ENCODE measurements at regions not wholly inside any gene's neighbourhood (a gene's known extent, or its start where the extent isn't known, plus 50 kb on each side); places are given as distances from the start of the nearest gene placed in this dataset.

DNA sequence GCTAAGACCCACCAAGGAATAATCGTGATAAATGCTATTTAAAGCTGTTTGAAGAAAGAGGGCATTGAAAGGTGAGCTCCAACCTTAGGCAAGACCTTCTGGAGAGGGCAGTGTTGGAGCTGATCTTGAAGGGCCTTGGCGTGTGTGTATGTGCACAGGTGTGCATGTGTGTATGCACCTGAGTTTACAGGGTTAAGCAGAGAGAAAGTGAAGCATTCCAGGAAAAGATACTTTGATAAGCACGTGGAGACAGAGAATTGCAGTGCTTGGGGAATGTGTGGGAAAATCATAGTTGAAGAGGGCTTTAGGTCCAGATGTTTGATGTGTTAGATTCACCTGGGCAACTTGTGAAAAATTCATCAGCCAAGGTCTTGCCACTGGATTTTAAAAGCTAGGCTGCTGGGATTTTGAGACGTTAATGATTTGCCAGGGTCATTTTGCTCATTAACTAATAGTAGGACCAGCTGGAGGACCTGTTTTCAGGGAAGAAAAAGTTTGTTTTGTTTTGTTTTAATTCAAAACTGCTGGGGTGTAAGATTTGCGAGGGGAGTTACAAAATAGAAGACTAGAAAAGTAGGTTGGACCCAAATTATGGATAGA lies 78.3 kb upstream of the ANKRD55 start:
- no peak for TF ChIP-seq POLR2A (IDR thresholded peaks at IDR 0.05; ENCODE audit: low read length)
- no peak for TF ChIP-seq GATA1 (IDR thresholded peaks at IDR 0.05; ENCODE audit: low read depth, low read length)

All from erythroblast (primary cell).